ENCODE measurements at regions not wholly inside any gene's neighbourhood (a gene's known extent, or its start where the extent isn't known, plus 50 kb on each side); places are given as distances from the start of the nearest gene placed in this dataset.

DNA sequence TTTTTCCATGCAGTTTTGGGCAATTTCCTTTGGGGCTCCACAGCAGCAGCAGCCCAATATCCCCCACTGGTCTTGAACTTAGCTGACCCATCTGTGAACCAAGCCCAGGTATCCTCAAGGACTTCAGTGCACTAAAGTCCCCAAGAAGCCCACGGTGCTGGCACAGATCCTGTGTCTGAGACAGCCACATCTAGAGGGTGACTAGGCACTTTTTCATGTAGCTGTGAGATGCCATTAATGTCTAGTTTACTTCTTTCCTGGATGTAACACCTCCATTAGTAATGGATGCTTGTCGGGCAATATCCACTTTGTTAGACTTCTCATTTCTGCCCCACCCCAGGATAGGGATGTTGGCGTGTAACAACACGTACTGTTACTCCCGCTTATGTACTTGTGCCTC, 117.9 kb downstream of the GPCPD1 start:
- TF ChIP-seq FOXM1 (IDR thresholded peaks at IDR 0.05; ENCODE audit: borderline replicate concordance, low read depth) = no peak
- no peak for TF ChIP-seq TCF12 (IDR thresholded peaks at IDR 0.05; ENCODE audit: low read depth)
- TF ChIP-seq EP300 (IDR thresholded peaks at IDR 0.05; ENCODE audit: borderline replicate concordance) = no peak
- TF ChIP-seq, protein P1, sequence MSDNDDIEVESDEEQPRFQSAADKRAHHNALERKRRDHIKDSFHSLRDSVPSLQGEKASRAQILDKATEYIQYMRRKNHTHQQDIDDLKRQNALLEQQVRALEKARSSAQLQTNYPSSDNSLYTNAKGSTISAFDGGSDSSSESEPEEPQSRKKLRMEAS (IDR thresholded peaks at IDR 0.05) = no peak
- TF ChIP-seq, protein P2, sequence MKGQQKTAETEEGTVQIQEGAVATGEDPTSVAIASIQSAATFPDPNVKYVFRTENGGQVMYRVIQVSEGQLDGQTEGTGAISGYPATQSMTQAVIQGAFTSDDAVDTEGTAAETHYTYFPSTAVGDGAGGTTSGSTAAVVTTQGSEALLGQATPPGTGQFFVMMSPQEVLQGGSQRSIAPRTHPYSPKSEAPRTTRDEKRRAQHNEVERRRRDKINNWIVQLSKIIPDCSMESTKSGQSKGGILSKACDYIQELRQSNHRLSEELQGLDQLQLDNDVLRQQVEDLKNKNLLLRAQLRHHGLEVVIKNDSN (IDR thresholded peaks at IDR 0.05) = no peak
- no peak for TF ChIP-seq CEBPB (IDR thresholded peaks at IDR 0.05)
- TF ChIP-seq TAF1 (IDR thresholded peaks at IDR 0.05; ENCODE audit: low read depth) = no peak

DNA sequence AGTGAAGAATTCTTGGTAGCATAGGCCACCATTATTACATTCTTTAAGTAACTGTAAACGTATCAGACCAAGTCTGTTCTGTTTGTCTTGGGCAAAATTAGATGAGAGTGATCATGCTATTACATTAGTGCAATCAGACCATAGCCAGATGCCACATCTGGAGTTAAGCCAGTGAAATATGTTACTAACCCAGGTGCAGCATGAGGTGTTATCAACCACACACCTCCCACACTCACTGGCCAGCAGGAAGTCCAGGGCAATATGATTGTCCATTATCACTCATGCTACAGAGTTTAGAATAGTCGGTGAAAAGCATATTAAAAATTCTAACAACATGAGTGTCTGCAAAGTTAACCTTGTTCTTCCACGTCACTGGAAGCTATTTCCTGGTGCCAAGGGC, 119.4 kb downstream of the GPCPD1 start:
- no peak for TF ChIP-seq CEBPB (IDR thresholded peaks at IDR 0.05)
- TF ChIP-seq NFIC (IDR thresholded peaks at IDR 0.05) = no peak
- TF ChIP-seq, protein P1 (IDR thresholded peaks at IDR 0.05) = no peak
- TF ChIP-seq, protein P3, sequence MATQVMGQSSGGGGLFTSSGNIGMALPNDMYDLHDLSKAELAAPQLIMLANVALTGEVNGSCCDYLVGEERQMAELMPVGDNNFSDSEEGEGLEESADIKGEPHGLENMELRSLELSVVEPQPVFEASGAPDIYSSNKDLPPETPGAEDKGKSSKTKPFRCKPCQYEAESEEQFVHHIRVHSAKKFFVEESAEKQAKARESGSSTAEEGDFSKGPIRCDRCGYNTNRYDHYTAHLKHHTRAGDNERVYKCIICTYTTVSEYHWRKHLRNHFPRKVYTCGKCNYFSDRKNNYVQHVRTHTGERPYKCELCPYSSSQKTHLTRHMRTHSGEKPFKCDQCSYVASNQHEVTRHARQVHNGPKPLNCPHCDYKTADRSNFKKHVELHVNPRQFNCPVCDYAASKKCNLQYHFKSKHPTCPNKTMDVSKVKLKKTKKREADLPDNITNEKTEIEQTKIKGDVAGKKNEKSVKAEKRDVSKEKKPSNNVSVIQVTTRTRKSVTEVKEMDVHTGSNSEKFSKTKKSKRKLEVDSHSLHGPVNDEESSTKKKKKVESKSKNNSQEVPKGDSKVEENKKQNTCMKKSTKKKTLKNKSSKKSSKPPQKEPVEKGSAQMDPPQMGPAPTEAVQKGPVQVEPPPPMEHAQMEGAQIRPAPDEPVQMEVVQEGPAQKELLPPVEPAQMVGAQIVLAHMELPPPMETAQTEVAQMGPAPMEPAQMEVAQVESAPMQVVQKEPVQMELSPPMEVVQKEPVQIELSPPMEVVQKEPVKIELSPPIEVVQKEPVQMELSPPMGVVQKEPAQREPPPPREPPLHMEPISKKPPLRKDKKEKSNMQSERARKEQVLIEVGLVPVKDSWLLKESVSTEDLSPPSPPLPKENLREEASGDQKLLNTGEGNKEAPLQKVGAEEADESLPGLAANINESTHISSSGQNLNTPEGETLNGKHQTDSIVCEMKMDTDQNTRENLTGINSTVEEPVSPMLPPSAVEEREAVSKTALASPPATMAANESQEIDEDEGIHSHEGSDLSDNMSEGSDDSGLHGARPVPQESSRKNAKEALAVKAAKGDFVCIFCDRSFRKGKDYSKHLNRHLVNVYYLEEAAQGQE (IDR thresholded peaks at IDR 0.05; ENCODE audit: low read depth) = no peak
- no peak for TF ChIP-seq TAF1 (IDR thresholded peaks at IDR 0.05; ENCODE audit: low read depth)
- TF ChIP-seq ZBTB7A (IDR thresholded peaks at IDR 0.05; ENCODE audit: low read depth) = no peak
- TF ChIP-seq TCF12 (IDR thresholded peaks at IDR 0.05; ENCODE audit: low read depth) = no peak

DNA sequence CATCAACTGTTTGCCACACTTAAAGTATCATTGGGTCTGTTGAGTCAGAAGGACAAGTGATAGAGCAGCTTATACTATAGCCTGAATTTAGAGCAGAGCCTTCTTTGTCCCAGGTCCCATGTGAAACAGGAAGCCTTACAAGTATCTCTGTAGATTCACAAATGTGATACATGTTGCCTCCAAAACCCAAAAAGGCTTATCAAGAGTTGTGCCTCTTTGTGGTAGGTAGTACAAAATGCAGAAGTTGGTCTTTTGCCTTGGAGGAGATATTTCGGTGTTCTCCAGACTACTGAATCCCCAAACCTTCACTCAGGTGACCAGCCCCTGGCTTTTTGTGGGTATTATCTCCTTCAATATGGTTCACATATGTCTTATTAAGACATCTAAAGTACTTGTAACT, 121.2 kb downstream of the GPCPD1 start:
- TF ChIP-seq CEBPB (IDR thresholded peaks at IDR 0.05) = no peak
- TF ChIP-seq YY1 (IDR thresholded peaks at IDR 0.05; ENCODE audit: low read depth) = no peak
- no peak for TF ChIP-seq CREB1 (IDR thresholded peaks at IDR 0.05; ENCODE audit: low read depth)
- TF ChIP-seq TCF12 (IDR thresholded peaks at IDR 0.05; ENCODE audit: low read depth) = no peak
- TF ChIP-seq TAF1 (IDR thresholded peaks at IDR 0.05; ENCODE audit: low read depth) = no peak
- TF ChIP-seq, protein P2 (IDR thresholded peaks at IDR 0.05) = no peak
- TF ChIP-seq EP300 (IDR thresholded peaks at IDR 0.05; ENCODE audit: borderline replicate concordance) = no peak
- no peak for TF ChIP-seq RAD21 (IDR thresholded peaks at IDR 0.05; ENCODE audit: low read depth)
- TF ChIP-seq ZBTB7A (IDR thresholded peaks at IDR 0.05; ENCODE audit: low read depth) = no peak
- no peak for TF ChIP-seq FOXM1 (IDR thresholded peaks at IDR 0.05; ENCODE audit: borderline replicate concordance, low read depth)
- TF ChIP-seq TEAD4 (IDR thresholded peaks at IDR 0.05) = no peak
- no peak for TF ChIP-seq NFIC (IDR thresholded peaks at IDR 0.05)
- TF ChIP-seq, protein P3 (IDR thresholded peaks at IDR 0.05; ENCODE audit: low read depth) = no peak
- TF ChIP-seq, protein P1 (IDR thresholded peaks at IDR 0.05) = no peak
- TF ChIP-seq EGR1 (IDR thresholded peaks at IDR 0.05) = no peak

DNA sequence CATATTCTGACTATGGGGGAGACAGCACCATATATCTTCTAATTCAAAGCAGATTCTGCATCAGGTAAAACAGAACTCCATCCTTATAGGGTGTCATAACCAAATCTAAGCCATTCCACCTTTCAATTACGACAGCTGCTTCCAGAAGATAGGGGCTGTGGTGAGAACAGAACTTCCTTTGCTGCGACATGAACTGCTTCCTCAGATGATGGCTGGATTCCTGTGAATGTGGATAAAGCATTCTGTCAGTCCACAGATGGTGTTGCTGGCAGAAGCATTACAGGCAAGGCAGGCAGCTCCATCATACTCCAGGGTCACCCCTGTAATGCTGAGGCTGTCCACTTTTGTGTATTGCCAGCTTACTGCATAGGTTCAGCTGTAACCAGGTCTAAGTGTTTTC, 122.0 kb downstream of the GPCPD1 start:
- TF ChIP-seq TEAD4 (IDR thresholded peaks at IDR 0.05) (no peak), YY1 (IDR thresholded peaks at IDR 0.05; ENCODE audit: low read depth) (no peak), CREB1 (IDR thresholded peaks at IDR 0.05; ENCODE audit: low read depth) (no peak), EGR1 (IDR thresholded peaks at IDR 0.05) (no peak), ZBTB7A (IDR thresholded peaks at IDR 0.05; ENCODE audit: low read depth) (no peak), CEBPB (IDR thresholded peaks at IDR 0.05) (no peak), TCF12 (IDR thresholded peaks at IDR 0.05; ENCODE audit: low read depth) (no peak), TAF1 (IDR thresholded peaks at IDR 0.05; ENCODE audit: low read depth) (no peak), FOXM1 (IDR thresholded peaks at IDR 0.05; ENCODE audit: borderline replicate concordance, low read depth) (no peak), NFIC (IDR thresholded peaks at IDR 0.05) (no peak), EP300 (IDR thresholded peaks at IDR 0.05; ENCODE audit: borderline replicate concordance) (no peak), RAD21 (IDR thresholded peaks at IDR 0.05; ENCODE audit: low read depth) (no peak)
- TF ChIP-seq, protein P1 (IDR thresholded peaks at IDR 0.05) = no peak
- TF ChIP-seq, protein P3 (IDR thresholded peaks at IDR 0.05; ENCODE audit: low read depth) = no peak
- TF ChIP-seq, protein P2 (IDR thresholded peaks at IDR 0.05) = no peak

All from Ishikawa (cell line).